IMR-90 (cell line): ENCODE measurements at regions not wholly inside any gene's neighbourhood (a gene's known extent, or its start where the extent isn't known, plus 50 kb on each side); places are given as distances from the start of the nearest gene placed in this dataset.

Experiments used
- CHD1 ChIP-seq: IDR thresholded peaks from 2 replicates; pipeline ENCODE4 v1.6.1; 2012; ENCODE audit warnings: low read depth, low read length, improper control_type of control experiment
- FOS ChIP-seq: fragments of 150-350 bp; IDR thresholded peaks from 2 replicates; pipeline ENCODE4 v1.6.1; 2016; ENCODE audit warnings: low read depth, low read length
- POLR2A ChIP-seq: IDR thresholded peaks from 2 replicates; pipeline ENCODE4 v1.6.1; 2012; ENCODE audit warnings: mild to moderate bottlenecking, low read depth, low read length
- RAD21 ChIP-seq: IDR thresholded peaks from 2 replicates; pipeline ENCODE4 v1.6.1; 2012; ENCODE audit warnings: low read length, improper control_type of control experiment
- TF ChIP-seq, protein P1 (sequence below): conservative IDR thresholded peaks from 2 replicates; pipeline ENCODE4 v1.5.1; 2012; ENCODE audit warnings: mild to moderate bottlenecking, low read depth, low read length, improper control_type of control experiment

DNA sequence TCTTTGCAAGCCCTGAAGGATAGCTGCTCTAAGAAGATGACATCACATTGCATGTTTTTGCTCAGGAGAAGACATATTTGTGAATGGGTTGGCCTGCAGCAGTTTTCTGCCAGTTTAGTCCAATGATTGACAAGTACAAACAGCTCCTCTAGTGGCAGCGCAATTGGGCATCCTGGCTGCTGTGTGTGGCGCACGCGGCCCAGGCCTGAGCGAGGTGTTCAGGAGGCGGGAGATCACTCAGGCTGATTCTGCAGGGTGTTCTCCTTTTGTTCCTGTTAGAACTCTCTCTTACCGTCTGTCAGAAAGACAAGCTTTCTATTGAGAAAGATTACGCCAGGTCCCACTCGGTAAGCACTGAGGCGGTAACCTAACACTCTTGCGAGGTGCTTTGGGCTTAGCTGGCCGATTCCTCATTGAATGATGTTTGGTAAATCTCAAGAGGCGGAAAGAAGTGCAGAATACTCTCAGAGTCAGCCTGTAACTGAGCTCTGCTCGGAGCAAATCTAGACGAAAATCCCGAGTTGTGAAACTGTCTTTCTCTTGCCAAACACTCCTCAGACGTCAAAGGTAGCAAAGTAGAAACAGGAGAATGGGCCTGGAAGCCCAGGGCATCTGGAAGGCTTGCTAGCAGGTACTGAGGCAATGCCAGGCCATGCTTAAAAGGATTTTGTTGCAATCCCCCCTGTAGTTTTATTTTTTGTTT lies 219.2 kb upstream of the BMPER start:
- TF ChIP-seq, protein P1, sequence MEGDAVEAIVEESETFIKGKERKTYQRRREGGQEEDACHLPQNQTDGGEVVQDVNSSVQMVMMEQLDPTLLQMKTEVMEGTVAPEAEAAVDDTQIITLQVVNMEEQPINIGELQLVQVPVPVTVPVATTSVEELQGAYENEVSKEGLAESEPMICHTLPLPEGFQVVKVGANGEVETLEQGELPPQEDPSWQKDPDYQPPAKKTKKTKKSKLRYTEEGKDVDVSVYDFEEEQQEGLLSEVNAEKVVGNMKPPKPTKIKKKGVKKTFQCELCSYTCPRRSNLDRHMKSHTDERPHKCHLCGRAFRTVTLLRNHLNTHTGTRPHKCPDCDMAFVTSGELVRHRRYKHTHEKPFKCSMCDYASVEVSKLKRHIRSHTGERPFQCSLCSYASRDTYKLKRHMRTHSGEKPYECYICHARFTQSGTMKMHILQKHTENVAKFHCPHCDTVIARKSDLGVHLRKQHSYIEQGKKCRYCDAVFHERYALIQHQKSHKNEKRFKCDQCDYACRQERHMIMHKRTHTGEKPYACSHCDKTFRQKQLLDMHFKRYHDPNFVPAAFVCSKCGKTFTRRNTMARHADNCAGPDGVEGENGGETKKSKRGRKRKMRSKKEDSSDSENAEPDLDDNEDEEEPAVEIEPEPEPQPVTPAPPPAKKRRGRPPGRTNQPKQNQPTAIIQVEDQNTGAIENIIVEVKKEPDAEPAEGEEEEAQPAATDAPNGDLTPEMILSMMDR, result no peak
- TF ChIP-seq POLR2A (no peak), RAD21 (no peak), CHD1 (no peak), FOS (no peak)
